ENCODE measurements at regions not wholly inside any gene's neighbourhood (a gene's known extent, or its start where the extent isn't known, plus 50 kb on each side); places are given as distances from the start of the nearest gene placed in this dataset.

- DNase-seq, result no peak
- WGBS, 5 donors, result 76 to 87% (median 83%) methylated on average over 3 of the region's 3 CpGs
- Histone ChIP-seq H3K27me3 (replicated peaks in 1 of 7) (no peaks in the 10 kb centered on the region), H3K4me3 (no peak overlapping the region), H3K9me3 (no peaks in the 10 kb centered on the region), H3K4me1 (no peaks in the 10 kb centered on the region), H3K27ac (no peak overlapping the region), H3K36me3 (no peaks in the 10 kb centered on the region)
- no peak for TF ChIP-seq POLR2AphosphoS5 (IDR thresholded peaks at IDR 0.05)
- no peak for TF ChIP-seq POLR2A (IDR thresholded peaks at IDR 0.05)
- TF ChIP-seq, protein P1, sequence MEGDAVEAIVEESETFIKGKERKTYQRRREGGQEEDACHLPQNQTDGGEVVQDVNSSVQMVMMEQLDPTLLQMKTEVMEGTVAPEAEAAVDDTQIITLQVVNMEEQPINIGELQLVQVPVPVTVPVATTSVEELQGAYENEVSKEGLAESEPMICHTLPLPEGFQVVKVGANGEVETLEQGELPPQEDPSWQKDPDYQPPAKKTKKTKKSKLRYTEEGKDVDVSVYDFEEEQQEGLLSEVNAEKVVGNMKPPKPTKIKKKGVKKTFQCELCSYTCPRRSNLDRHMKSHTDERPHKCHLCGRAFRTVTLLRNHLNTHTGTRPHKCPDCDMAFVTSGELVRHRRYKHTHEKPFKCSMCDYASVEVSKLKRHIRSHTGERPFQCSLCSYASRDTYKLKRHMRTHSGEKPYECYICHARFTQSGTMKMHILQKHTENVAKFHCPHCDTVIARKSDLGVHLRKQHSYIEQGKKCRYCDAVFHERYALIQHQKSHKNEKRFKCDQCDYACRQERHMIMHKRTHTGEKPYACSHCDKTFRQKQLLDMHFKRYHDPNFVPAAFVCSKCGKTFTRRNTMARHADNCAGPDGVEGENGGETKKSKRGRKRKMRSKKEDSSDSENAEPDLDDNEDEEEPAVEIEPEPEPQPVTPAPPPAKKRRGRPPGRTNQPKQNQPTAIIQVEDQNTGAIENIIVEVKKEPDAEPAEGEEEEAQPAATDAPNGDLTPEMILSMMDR (IDR thresholded peaks at IDR 0.05 in 8 of 11, conservative IDR thresholded peaks at IDR 0.05 in 3 of 11), result no peak
- intact Hi-C loops (cut with DNase I; ENCODE audit: low total_unique reads), result no loop called here
These were observed 305.9 kb upstream of the PROX1 start for GRCh38 chr1:213681788-213682340.

- Histone ChIP-seq H3K36me3 (no peaks in the 10 kb centered on the region), H3K27me3 (replicated peaks in 1 of 7) (no peaks in the 10 kb centered on the region), H3K9me3 (no peaks in the 10 kb centered on the region), H3K4me3 (no peak overlapping the region), H3K4me1 (no peaks in the 10 kb centered on the region), H3K27ac (no peak overlapping the region)
- DNase-seq, result no peak
- WGBS, 5 donors, result 62 to 87% (median 81%) methylated on average over 7 of the region's 7 CpGs
- intact Hi-C loops (cut with DNase I; ENCODE audit: low total_unique reads), result no loop called here
- TF ChIP-seq POLR2A (IDR thresholded peaks at IDR 0.05), result no peak
- no peak for TF ChIP-seq POLR2AphosphoS5 (IDR thresholded peaks at IDR 0.05)
- TF ChIP-seq, protein P1 (IDR thresholded peaks at IDR 0.05 in 8 of 11, conservative IDR thresholded peaks at IDR 0.05 in 3 of 11), result no peak
These were observed 304.2 kb upstream of the PROX1 start for GRCh38 chr1:213683529-213683928.

- WGBS, 5 donors, result 90 to 95% (median 92%) methylated on average over 3 of the region's 3 CpGs
- DNase-seq, result no peak
- Histone ChIP-seq H3K36me3 (no peaks in the 10 kb centered on the region), H3K27me3 (replicated peaks in 1 of 7) (no peaks in the 10 kb centered on the region), H3K9me3 (no peaks in the 10 kb centered on the region), H3K27ac (no peak overlapping the region), H3K4me3 (no peak overlapping the region), H3K4me1 (no peaks in the 10 kb centered on the region)
- intact Hi-C loops (cut with DNase I; ENCODE audit: low total_unique reads), result no loop called here
- TF ChIP-seq POLR2AphosphoS5 (IDR thresholded peaks at IDR 0.05), result no peak
- no peak for TF ChIP-seq POLR2A (IDR thresholded peaks at IDR 0.05)
- TF ChIP-seq, protein P1 (IDR thresholded peaks at IDR 0.05 in 8 of 11, conservative IDR thresholded peaks at IDR 0.05 in 3 of 11), result no peak
These were observed 303.3 kb upstream of the PROX1 start for GRCh38 chr1:213684454-213684853.

GRCh38 chr1:213685992-213686582 is 301.7 kb upstream of the PROX1 start:
- H3K27me3 ChIP-seq (replicated peaks in 1 of 7), result no peaks in the 10 kb centered on the region
- intact Hi-C loops (cut with DNase I; ENCODE audit: low total_unique reads), result no loop called here
- TF ChIP-seq POLR2AphosphoS5 (IDR thresholded peaks at IDR 0.05) (no peak), POLR2A (IDR thresholded peaks at IDR 0.05) (no peak)
- TF ChIP-seq, protein P1 (IDR thresholded peaks at IDR 0.05 in 8 of 11, conservative IDR thresholded peaks at IDR 0.05 in 3 of 11), result no peak
- H3K27ac ChIP-seq, result no peak overlapping the region
- no peak for DNase-seq
- H3K36me3 ChIP-seq, result no peaks in the 10 kb centered on the region
- 53 to 88% (median 75%) methylated on average over 2 of the region's 2 CpGs for WGBS, 5 donors
- H3K4me1 ChIP-seq, result peaks cover 0 to 8% (median 0%) of the 10 kb centered on the region in 6 donors
- no peak overlapping the region for H3K4me3 ChIP-seq
- no peaks in the 10 kb centered on the region for H3K9me3 ChIP-seq
